ENCODE measurements at regions not wholly inside any gene's neighbourhood (a gene's known extent, or its start where the extent isn't known, plus 50 kb on each side); places are given as distances from the start of the nearest gene placed in this dataset.

GRCh38 chr11:134471087-134471715, 59.2 kb upstream of the B3GAT1 start:
- H3K9me3 ChIP-seq (ENCODE audit: insufficient read depth, low read length) = no peaks in the 10 kb centered on the region
- H3K27me3 ChIP-seq (ENCODE audit: low read depth, low read length) = no peaks in the 10 kb centered on the region
- no peak for TF ChIP-seq EZH2phosphoT487 (IDR thresholded peaks at IDR 0.05; ENCODE audit: low read depth)
- TF ChIP-seq CTCF (IDR thresholded peaks at IDR 0.05; ENCODE audit: low read depth, low read length) = no peak

GRCh38 chr11:134470238-134470637, 58.2 kb upstream of the B3GAT1 start:
- H3K9ac ChIP-seq (ENCODE audit: low read length) = no peak overlapping the region
- no peaks in the 10 kb centered on the region for H4K20me1 ChIP-seq (ENCODE audit: insufficient read depth, low read length)
- no peaks in the 10 kb centered on the region for H3K79me2 ChIP-seq (ENCODE audit: low read length)
- no peaks in the 10 kb centered on the region for H3K4me1 ChIP-seq (ENCODE audit: low read length)
- no peak overlapping the region for H3K27ac ChIP-seq (ENCODE audit: low read length)
- H2AFZ ChIP-seq (ENCODE audit: low read depth, low read length) = no peak overlapping the region
- no peak overlapping the region for H3K4me2 ChIP-seq (ENCODE audit: low read length)
- no peaks in the 10 kb centered on the region for H3K9me3 ChIP-seq (ENCODE audit: insufficient read depth, low read length)
- TF ChIP-seq CTCF (IDR thresholded peaks at IDR 0.05; ENCODE audit: low read depth, low read length) (no peak), EZH2phosphoT487 (IDR thresholded peaks at IDR 0.05; ENCODE audit: low read depth) (no peak)
- H3K36me3 ChIP-seq (replicated peaks; ENCODE audit: low read depth, low read length) = no peaks in the 10 kb centered on the region
- H3K27me3 ChIP-seq (ENCODE audit: low read depth, low read length) = no peaks in the 10 kb centered on the region
- no peak overlapping the region for H3K4me3 ChIP-seq (ENCODE audit: low read length)

More at GRCh38 chr11:134471087-134471715, 59.2 kb upstream of the B3GAT1 start:
- Histone ChIP-seq H4K20me1 (ENCODE audit: insufficient read depth, low read length) (no peaks in the 10 kb centered on the region), H3K27ac (ENCODE audit: low read length) (no peak overlapping the region), H3K36me3 (replicated peaks; ENCODE audit: low read depth, low read length) (no peaks in the 10 kb centered on the region), H3K4me3 (ENCODE audit: low read length) (no peak overlapping the region), H3K4me1 (ENCODE audit: low read length) (no peaks in the 10 kb centered on the region), H2AFZ (ENCODE audit: low read depth, low read length) (no peak overlapping the region), H3K79me2 (ENCODE audit: low read length) (no peaks in the 10 kb centered on the region), H3K4me2 (ENCODE audit: low read length) (no peak overlapping the region), H3K9ac (ENCODE audit: low read length) (no peak overlapping the region)

GRCh38 chr11:134469627-134470026, 57.6 kb upstream of the B3GAT1 start:
- Histone ChIP-seq H3K4me2 (ENCODE audit: low read length) (no peak overlapping the region), H2AFZ (ENCODE audit: low read depth, low read length) (no peak overlapping the region), H3K9me3 (ENCODE audit: insufficient read depth, low read length) (no peaks in the 10 kb centered on the region), H3K9ac (ENCODE audit: low read length) (no peak overlapping the region), H3K27me3 (ENCODE audit: low read depth, low read length) (no peaks in the 10 kb centered on the region), H4K20me1 (ENCODE audit: insufficient read depth, low read length) (no peaks in the 10 kb centered on the region), H3K79me2 (ENCODE audit: low read length) (no peaks in the 10 kb centered on the region), H3K4me1 (ENCODE audit: low read length) (no peaks in the 10 kb centered on the region), H3K4me3 (ENCODE audit: low read length) (no peak overlapping the region), H3K36me3 (replicated peaks; ENCODE audit: low read depth, low read length) (no peaks in the 10 kb centered on the region), H3K27ac (ENCODE audit: low read length) (no peak overlapping the region)
- TF ChIP-seq EZH2phosphoT487 (IDR thresholded peaks at IDR 0.05; ENCODE audit: low read depth) (no peak), CTCF (IDR thresholded peaks at IDR 0.05; ENCODE audit: low read depth, low read length) (no peak)

- TF ChIP-seq EZH2phosphoT487 (IDR thresholded peaks at IDR 0.05; ENCODE audit: low read depth) = no peak
- TF ChIP-seq CTCF (IDR thresholded peaks at IDR 0.05; ENCODE audit: low read depth, low read length) = no peak
- Histone ChIP-seq H3K27me3 (ENCODE audit: low read depth, low read length) (no peaks in the 10 kb centered on the region), H3K4me3 (ENCODE audit: low read length) (no peak overlapping the region), H3K27ac (ENCODE audit: low read length) (no peak overlapping the region), H4K20me1 (ENCODE audit: insufficient read depth, low read length) (no peaks in the 10 kb centered on the region), H2AFZ (ENCODE audit: low read depth, low read length) (no peak overlapping the region), H3K36me3 (replicated peaks; ENCODE audit: low read depth, low read length) (no peaks in the 10 kb centered on the region), H3K4me2 (ENCODE audit: low read length) (no peak overlapping the region), H3K4me1 (ENCODE audit: low read length) (no peaks in the 10 kb centered on the region), H3K79me2 (ENCODE audit: low read length) (no peaks in the 10 kb centered on the region), H3K9me3 (ENCODE audit: insufficient read depth, low read length) (no peaks in the 10 kb centered on the region), H3K9ac (ENCODE audit: low read length) (no peak overlapping the region)
Measured at GRCh38 chr11:134468796-134469195, 56.8 kb upstream of the B3GAT1 start.
